ENCODE measurements at regions not wholly inside any gene's neighbourhood (a gene's known extent, or its start where the extent isn't known, plus 50 kb on each side); places are given as distances from the start of the nearest gene placed in this dataset.

- Histone ChIP-seq H3K27ac (ENCODE audit: low read depth in 2 of 2, low read length in 2 of 2) (no peak overlapping the region), H3K9me3 (ENCODE audit: control insufficient read depth in 2 of 3, insufficient read depth in 1 of 3, low read length in 3 of 3) (peaks cover 0 to 2% (median 0%) of the 10 kb centered on the region in 3 donors), H3K4me3 (ENCODE audit: low read length in 3 of 3) (no peak overlapping the region), H3K9ac (ENCODE audit: low read length in 3 of 3) (no peak overlapping the region), H3K36me3 (ENCODE audit: control insufficient read depth in 2 of 3, insufficient read depth in 3 of 3, low read length in 3 of 3) (no peaks in the 10 kb centered on the region), H3K4me1 (ENCODE audit: control insufficient read depth in 2 of 3, insufficient read depth in 2 of 3, low read depth in 1 of 3, low read length in 3 of 3) (no peaks in the 10 kb centered on the region), H3K27me3 (ENCODE audit: control insufficient read depth, insufficient read depth, low read length) (no peaks in the 10 kb centered on the region)
- no peak for TF ChIP-seq CTCF (IDR thresholded peaks at IDR 0.05; ENCODE audit: borderline replicate concordance, extremely low read depth, insufficient read depth)
- no peak for FAIRE-seq
- DNase-seq, result no peak
- intact Hi-C loops (cut with DNase I), result no loop called here
Observed at GRCh38 chr13:54486421-54487166, 1458.0 kb downstream of the OLFM4 start.

- Histone ChIP-seq H3K27me3 (ENCODE audit: control insufficient read depth, insufficient read depth, low read length) (no peaks in the 10 kb centered on the region), H3K36me3 (ENCODE audit: control insufficient read depth in 2 of 3, insufficient read depth in 3 of 3, low read length in 3 of 3) (no peaks in the 10 kb centered on the region), H3K9ac (ENCODE audit: low read length in 3 of 3) (no peak overlapping the region), H3K9me3 (ENCODE audit: control insufficient read depth in 2 of 3, insufficient read depth in 1 of 3, low read length in 3 of 3) (peaks cover 0 to 2% (median 0%) of the 10 kb centered on the region in 3 donors), H3K4me3 (ENCODE audit: low read length in 3 of 3) (no peak overlapping the region), H3K4me1 (ENCODE audit: control insufficient read depth in 2 of 3, insufficient read depth in 2 of 3, low read depth in 1 of 3, low read length in 3 of 3) (no peaks in the 10 kb centered on the region), H3K27ac (ENCODE audit: low read depth in 2 of 2, low read length in 2 of 2) (no peak overlapping the region)
- no peak for DNase-seq
- no peak for TF ChIP-seq CTCF (IDR thresholded peaks at IDR 0.05; ENCODE audit: borderline replicate concordance, extremely low read depth, insufficient read depth)
- intact Hi-C loops (cut with DNase I), result no loop called here
- FAIRE-seq, result no peak
Observed at GRCh38 chr13:54489359-54489758, 1460.7 kb downstream of the OLFM4 start.

DNA sequence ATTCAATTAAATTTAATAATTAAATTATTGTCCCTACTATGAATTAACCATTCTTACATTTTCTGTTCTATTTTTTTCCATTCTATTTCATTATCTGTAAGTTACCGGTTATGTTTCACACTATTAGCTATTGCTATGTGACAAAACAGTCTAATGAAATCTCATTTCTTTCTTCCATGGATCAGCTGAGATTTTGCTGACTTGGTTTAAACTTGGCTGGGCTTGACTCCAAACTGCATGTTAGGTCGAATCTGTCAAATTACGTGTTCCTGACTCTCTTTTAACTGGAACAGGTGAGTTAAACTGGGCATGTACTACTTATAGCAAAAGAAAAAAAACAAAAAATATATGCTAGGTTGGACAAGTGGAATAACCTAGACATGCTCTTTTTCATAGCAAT is 1464.4 kb downstream of the OLFM4 start:
- no peak overlapping the region for H3K9ac ChIP-seq (ENCODE audit: low read length in 3 of 3)
- FAIRE-seq, result no peak
- no peaks in the 10 kb centered on the region for H3K9me3 ChIP-seq (ENCODE audit: control insufficient read depth in 2 of 3, insufficient read depth in 1 of 3, low read length in 3 of 3)

More for the DNA sequence above, 1464.4 kb downstream of the OLFM4 start:
- no peaks in the 10 kb centered on the region for H3K27me3 ChIP-seq (ENCODE audit: control insufficient read depth, insufficient read depth, low read length)
- intact Hi-C loops (cut with DNase I), result no loop called here
- TF ChIP-seq CTCF (IDR thresholded peaks at IDR 0.05; ENCODE audit: borderline replicate concordance, extremely low read depth, insufficient read depth), result no peak
- H3K4me1 ChIP-seq (ENCODE audit: control insufficient read depth in 2 of 3, insufficient read depth in 2 of 3, low read depth in 1 of 3, low read length in 3 of 3), result no peaks in the 10 kb centered on the region
- no peak overlapping the region for H3K27ac ChIP-seq (ENCODE audit: low read depth in 2 of 2, low read length in 2 of 2)
- H3K36me3 ChIP-seq (ENCODE audit: control insufficient read depth in 2 of 3, insufficient read depth in 3 of 3, low read length in 3 of 3), result no peaks in the 10 kb centered on the region
- no peak overlapping the region for H3K4me3 ChIP-seq (ENCODE audit: low read length in 3 of 3)
- no peak for DNase-seq

Data from kidney (tissue), 13 donors.